DMS79 treated with DMSO at 0.1 percent for 48 hours (cell line): ENCODE measurements at regions not wholly inside any gene's neighbourhood (a gene's known extent, or its start where the extent isn't known, plus 50 kb on each side); places are given as distances from the start of the nearest gene placed in this dataset.

Experiments used
- DNase-seq: peaks from one replicate; lab custom pipeline; 2025; lab: John Stamatoyannopoulos, UW

GRCh38 chr14:55942826-55943225 is 175.4 kb upstream of the PELI2 start:
- DNase-seq: no peak

- DNase-seq: no peak
Measured at GRCh38 chr14:55944757-55945156, 173.5 kb upstream of the PELI2 start.

GRCh38 chr14:55946231-55946630 is 172.0 kb upstream of the PELI2 start:
- no peak for DNase-seq

- no peak for DNase-seq
Measured at GRCh38 chr14:55948399-55948798, 169.8 kb upstream of the PELI2 start.

- no peak for DNase-seq
Measured at GRCh38 chr14:55949708-55950107, 168.5 kb upstream of the PELI2 start.

GRCh38 chr14:55950135-55950534 is 168.1 kb upstream of the PELI2 start:
- DNase-seq: no peak

- no peak for DNase-seq
Measured at GRCh38 chr14:55951341-55952206, 166.6 kb upstream of the PELI2 start.

GRCh38 chr14:55954108-55954507 is 164.1 kb upstream of the PELI2 start:
- DNase-seq: no peak

GRCh38 chr14:55955175-55955574 is 163.0 kb upstream of the PELI2 start:
- no peak for DNase-seq

GRCh38 chr14:55957950-55958349 is 160.3 kb upstream of the PELI2 start:
- no peak for DNase-seq

GRCh38 chr14:55963295-55963694 is 154.9 kb upstream of the PELI2 start:
- no peak for DNase-seq

- no peak for DNase-seq
Measured at GRCh38 chr14:55964091-55964490, 154.1 kb upstream of the PELI2 start.

- DNase-seq: no peak
Measured at GRCh38 chr14:55964821-55965220, 153.4 kb upstream of the PELI2 start.

- no peak for DNase-seq
Measured at GRCh38 chr14:55965851-55966250, 152.4 kb upstream of the PELI2 start.

GRCh38 chr14:55968741-55969140 is 149.5 kb upstream of the PELI2 start:
- no peak for DNase-seq

GRCh38 chr14:55973285-55973800 is 144.9 kb upstream of the PELI2 start:
- no peak for DNase-seq

- DNase-seq: no peak
Measured at GRCh38 chr14:55973911-55974630, 144.1 kb upstream of the PELI2 start.

- DNase-seq: no peak
Measured at GRCh38 chr14:55975281-55975910, 142.8 kb upstream of the PELI2 start.

- no peak for DNase-seq
Measured at GRCh38 chr14:55976219-55976618, 142.0 kb upstream of the PELI2 start.

GRCh38 chr14:55976655-55977054 is 141.6 kb upstream of the PELI2 start:
- DNase-seq: no peak

GRCh38 chr14:55977392-55978150 is 140.6 kb upstream of the PELI2 start:
- DNase-seq: no peak

GRCh38 chr14:55979096-55979495 is 139.1 kb upstream of the PELI2 start:
- no peak for DNase-seq
